Esophagus mucosa (tissue), 1 donor: ENCODE measurements at regions not wholly inside any gene's neighbourhood (a gene's known extent, or its start where the extent isn't known, plus 50 kb on each side); places are given as distances from the start of the nearest gene placed in this dataset.
"Not testable (repeated sequence)": the region's sequence is repeated elsewhere in the genome, so short reads cannot be mapped to it uniquely, and the experiment has no call there.

Experiments used
- ATAC-seq: fragments of 200-7000 bp; cut with Tn5 transposase; one replicate; pipeline ENCODE4 v1.9.1; 2020
- donor health status: DM: yes; HTN: yes; CAD: no.

DNA sequence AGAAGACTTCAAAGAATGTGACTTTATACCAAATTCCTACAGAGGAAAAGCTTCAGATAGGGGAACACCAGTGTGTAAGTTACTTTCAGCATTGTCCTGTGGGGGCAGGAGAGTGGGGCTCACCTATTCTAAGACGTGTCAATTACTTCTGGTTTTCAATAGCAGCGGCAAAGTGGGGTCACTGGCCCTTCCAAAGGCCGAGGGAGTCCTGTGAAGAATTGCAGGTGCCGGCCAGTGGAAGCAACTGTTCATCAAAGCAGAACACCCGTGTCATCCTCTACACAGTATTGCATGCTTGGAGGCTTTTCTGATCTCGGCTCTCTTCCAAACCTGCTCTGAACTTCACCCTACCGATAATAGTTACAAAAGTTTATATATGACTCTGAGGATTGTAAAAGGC lies 1176.5 kb upstream of the TMEFF2 start:
- ATAC-seq, result no peak

DNA sequence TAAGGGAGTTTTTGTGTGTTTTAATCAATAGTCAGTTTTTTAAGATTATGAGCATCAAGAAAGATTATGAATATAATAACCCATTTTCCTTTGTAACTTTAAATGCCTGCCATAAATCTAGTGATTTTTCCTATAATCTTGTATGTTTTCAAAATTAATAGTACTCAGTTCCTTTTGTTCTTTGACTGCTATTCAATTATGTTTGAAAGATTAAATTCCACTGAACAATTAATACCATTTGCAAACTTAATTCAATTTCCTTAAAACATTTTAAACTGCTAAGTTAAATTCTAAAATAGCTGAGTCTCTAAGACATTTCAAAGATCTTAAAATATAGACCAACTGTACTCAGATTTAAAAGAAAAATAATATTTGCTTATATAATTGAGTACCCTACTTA lies 1173.9 kb upstream of the TMEFF2 start:
- ATAC-seq, result no peak

DNA sequence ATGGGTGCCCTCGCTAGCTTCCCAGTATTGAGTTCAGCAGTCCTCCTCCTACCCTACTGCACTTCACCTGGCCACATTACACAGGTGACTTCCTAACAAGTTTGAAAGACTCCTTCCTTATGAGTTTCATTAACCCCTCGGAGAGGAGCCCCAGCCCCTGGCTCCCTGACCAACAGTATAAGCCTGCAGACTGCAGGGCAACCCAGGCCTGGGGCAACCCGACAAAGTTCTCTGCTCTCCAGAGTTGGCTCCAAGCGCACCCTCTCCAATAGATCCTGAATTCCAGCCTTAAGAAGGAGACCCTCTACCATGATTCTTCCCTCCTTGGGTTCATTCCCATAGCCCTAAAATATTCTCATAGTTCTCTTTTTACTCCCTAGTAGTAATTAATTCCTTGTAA lies 1162.8 kb upstream of the TMEFF2 start:
- ATAC-seq, result no peak

DNA sequence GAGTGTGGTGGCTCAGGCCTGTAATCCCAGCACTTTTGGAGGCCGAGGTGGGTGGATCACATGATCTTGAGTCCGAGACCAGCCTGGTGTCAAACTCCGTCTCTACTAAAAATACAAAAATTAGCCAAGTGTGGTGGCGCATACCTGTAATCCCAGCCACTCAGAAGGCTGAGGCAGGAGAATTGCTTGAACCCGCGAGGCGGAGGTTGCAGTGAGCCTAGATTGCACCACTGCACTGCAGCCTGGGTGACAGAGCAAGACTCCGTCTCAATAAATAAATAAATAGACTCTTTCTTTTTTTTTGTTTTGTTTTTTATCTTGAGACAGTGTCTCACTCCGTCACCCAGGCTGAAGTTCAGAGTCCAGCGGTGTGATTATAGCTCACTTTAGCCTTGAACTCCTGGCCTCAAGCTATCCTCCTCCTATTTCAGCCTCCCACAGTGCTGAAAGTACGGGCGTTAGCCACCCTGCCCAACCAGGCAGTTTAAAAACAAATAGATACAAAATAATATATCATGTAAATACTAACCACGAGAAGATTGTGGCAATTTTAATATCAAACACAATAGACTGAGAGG lies 1158.0 kb upstream of the TMEFF2 start:
- not testable (repeated sequence) for ATAC-seq

DNA sequence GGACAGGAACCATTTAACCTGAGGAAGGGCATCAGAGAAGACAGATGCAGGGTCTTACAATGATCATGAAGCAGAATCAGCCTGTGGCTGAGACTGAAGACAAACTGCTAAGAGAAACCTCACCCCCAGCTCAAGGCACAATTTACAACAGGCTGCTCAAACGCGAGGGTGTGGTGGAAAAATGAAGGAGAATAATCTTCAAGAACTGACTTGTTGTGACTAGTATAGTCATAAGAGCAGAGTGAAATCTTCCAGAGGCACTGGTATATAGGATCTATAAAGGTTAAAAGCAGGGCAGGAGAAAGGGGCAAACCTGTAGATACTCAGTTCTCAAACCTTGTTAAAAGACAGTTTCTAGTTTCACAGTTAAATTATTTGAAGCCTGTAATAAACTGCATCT lies 1155.8 kb upstream of the TMEFF2 start:
- peak; percentile 58 for ATAC-seq

DNA sequence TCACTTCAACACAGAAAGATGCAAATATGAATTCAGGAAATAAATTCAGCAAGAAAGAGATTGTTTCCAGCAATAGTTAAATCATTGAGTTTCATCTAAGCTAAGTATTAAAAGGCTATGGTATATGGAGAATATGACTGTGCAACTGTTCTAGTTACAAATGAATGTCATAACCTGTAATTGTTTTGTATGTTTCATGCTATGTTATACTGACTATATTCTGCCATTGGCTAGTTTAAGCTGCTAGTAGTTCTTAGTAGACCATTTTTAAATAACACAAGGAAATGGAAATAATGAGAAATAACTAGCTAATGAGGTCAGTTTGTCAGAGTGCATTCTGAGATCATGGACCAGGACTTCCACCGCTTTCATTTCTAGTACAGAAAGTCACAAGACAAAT lies 1154.9 kb upstream of the TMEFF2 start:
- ATAC-seq, result no peak

DNA sequence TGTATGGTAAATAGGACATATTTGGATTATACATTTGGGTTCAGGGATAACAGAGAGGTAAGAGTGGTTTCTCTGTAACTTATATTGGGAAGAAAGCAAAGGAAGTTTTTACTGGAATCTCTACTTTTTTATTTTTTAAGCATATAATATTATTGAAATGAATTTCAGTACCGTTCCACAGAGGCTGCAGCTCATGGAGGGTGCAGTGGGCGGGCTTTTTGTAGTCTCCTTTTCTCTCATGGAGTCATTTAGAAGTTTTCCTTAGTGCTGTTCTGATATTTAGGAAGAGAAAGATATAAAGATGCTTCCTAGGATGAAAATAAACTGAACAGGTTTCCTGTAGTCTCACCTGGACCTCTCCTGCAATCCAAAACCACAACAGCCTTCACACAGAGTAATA lies 1153.3 kb upstream of the TMEFF2 start:
- no peak for ATAC-seq

DNA sequence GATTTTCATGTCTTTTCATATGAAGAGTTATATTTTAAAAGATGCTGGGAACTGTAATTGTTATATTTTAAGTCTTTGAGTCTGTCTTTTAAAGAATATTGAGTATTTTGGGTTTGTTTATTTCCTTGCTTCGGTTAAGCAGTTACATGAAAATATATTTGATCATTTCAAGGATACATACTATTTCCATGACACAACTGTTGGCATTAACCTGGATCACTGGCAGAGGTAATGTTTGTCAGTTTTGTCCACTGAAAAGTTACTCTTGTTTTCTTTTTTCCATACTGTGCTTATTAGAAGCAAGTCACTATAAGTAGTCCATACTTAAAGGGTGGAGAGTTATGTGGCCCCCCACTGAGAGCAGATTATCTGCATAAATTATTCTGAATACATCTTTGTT lies 1142.0 kb upstream of the TMEFF2 start:
- ATAC-seq, result no peak

DNA sequence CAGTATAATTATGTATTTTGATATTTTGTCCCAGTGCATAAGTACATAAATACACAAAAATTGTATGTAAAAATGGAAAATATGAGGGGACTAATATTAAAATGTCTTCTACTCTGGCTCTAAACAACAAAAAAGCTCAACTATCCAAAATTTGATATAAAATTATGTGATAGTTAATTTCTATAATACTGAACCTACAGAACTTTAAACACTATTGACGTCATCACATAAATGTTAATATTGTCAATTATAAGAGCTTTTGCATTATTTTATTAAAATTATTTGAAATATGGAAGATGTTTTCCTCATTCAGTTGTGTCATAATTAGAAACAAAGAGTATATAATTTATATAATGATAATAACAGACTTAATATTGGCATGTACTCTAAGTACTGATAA lies 1139.7 kb upstream of the TMEFF2 start:
- no peak for ATAC-seq

DNA sequence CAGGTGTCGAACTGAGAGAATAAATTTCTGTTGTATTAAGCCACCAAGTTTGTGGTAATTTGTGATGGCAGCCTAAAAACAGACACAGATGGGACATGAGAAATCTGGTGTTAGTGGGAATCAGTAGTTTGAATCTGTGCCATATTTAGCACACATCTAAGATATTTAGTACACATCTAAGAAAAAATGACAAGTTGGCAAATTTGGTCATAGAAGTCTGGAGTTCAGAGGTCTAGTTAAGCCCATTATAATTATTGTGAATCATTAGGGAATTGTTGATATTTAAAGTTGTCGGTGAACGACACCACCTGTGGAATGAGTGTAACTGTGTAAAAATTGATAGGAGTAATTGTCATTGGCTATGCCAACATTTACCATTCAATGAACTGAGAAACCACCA lies 1138.8 kb upstream of the TMEFF2 start:
- ATAC-seq, result no peak

DNA sequence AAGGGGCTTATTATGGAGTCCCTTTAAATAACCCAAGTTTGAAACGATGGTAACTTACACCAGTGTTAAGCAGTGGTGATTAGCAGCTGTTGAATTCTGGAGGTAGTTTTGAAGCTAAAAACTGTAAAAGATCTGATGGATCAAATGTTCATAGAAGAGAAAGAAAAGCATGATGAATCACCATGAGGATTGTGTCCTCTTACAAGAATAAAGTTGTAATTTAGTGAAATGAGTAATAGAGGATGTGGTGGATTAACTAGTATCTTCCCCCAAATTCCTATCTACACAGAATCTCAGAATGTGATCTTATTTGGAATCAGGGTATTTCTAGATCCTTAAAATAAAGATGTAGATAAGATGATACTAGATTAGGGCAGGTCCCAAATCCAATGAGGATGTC lies 1138.2 kb upstream of the TMEFF2 start:
- no peak for ATAC-seq

DNA sequence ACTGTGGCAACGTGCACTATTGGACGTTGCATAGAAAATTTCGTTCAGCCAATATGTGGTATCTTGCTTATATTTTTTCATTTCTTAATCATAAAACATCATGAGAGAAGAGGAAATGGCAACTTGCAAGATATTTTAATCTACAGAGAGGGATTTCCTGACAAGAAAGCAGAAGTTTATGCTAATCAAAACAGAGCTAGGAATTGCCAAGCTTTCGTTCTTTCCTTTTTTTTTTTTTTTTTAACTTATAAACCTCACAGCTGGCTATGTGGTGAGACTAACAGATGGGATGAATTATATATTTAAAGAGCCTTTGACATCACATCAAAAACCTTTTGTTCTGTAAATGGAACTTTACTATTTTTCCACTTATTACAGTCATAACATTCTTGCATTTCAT lies 1136.9 kb upstream of the TMEFF2 start:
- no peak for ATAC-seq

DNA sequence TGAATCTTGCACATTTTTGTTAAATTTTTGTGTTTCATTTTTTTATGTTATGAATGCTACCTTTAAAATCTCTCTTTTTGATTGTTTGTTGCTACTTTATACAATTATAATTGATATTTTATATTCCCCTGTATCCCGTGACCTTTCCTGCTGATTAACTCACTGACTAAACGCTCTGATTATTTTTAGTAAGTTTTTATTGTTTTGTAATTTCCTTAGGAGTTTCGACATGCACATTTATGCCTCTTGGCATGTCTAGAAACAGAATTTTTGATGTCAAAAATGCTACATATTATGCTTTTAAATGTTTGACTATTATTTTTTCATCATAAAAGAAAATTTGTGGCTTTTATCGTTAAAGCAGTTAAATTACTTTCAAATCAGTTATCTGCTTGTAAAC lies 1131.6 kb upstream of the TMEFF2 start:
- ATAC-seq, result no peak

DNA sequence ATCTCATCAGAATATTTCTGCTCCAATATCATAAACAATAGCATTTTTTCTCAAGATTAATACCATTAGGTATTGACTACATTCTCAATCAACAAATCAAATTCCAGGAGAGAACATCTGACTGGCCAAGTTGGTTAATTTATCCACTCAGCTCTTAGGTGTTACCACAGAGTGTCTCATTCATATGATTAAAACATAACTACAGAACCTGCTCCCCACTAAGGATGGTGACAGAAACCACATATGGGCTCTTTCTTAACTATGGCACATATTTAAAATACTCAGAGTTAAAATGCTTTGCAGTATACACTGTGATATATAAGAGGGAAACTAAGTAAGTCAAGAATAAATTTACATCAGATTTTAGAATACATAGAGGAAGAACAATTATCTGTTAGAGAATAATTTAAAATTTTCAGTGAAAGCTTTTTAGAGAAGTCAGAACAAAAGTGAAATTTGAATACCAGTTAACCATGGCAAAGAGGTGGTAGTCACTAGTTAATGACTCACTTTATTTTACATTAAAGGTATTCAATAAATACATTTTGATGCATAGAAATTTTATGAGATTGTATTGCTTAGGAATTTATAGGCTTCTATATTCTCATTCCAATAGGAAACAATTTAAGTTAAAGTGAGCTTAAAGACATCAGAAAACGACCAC lies 1120.8 kb upstream of the TMEFF2 start:
- no peak for ATAC-seq

DNA sequence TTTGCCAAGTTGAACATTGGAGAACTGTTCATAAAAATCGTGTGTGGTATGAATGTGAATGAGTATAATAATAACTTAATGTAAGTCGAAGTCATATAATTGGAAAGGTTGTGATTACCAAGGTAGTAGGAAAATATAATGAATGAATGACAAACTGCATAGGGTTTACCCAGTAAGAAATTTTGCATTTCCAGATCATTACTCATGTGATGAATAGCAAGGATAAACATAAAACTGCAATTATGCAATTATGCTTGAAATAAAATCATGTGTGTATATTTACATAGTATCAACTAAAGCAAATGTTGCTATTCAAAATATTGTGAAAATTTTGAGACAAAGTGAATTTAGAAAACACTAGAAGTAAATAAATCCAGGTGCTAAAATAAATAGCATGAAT lies 1108.7 kb upstream of the TMEFF2 start:
- no peak for ATAC-seq

DNA sequence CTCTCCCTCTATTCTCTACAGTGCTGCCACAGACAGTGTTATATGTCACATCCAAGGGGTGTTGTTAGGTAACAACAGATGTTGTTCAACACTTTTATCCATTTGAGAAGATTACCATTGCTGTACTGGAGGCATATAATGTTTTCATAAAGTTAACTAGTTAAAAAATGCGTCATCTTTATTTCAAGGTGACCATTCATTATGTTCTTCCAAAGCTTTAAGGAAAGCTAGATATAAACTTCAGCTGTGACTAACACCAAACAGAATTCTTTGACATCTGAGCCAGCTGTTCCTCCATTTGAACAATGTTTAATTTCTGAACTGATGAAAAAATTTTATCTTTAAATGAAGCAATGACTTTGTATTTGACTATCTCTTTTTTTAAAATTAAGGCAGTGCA lies 1099.6 kb upstream of the TMEFF2 start:
- no peak for ATAC-seq

DNA sequence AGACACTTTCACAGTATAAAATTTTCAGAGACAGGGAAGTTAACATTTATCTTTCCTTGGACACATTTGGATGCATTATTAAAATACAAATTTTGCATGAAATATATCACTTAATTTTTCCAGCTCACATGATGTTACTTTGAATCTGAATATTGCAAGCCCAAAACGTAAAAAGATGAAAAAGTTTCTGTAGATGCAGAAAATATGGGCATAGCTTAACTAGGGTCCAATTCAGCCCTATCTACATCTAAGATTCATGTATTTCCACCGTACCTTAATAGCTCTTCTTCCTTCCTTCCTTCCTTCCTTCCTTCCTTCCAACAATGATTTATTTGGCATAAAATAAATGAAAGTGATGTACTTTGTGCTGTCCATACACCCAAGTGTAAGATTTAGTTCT lies 1084.6 kb upstream of the TMEFF2 start:
- no peak for ATAC-seq

DNA sequence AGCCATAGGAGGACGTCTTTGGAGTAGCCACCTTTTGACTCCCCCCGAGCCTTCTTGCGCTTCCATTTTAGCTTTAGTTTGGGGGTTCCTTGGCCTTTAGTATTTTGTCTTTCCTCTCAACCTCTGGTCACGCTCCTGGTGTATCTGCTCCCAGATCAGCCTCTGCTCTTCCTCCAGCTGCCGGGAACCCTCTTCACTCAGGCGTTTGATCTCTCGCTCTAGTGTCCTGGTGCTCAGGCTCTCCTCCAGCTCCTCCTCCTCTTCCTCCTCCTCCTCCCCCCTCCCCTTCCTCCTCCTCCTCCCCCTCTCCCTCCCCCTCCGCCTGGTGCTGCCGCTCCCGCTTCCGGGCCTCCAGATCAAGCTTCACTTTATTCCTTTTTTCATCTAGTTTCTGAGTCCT lies 1082.3 kb upstream of the TMEFF2 start:
- no peak for ATAC-seq

DNA sequence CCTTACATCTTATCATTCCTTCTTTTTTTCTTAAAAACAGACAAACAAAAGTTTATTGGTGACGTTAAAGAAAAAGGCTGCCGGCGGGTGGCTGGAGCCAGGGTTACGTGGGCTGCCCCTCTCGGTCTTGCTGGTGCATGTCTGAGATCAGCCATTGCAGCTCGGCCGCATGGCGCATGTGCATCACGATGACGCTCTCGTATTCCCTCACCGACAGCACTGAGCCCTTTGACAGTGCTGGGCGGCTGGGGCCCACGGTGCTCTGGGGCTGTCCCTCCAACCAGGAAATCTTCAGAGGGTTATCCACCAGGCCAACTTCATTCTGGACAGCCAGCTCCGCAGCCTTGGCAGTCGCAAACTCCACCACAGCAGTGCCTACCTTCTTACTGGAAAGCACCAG lies 1081.8 kb upstream of the TMEFF2 start:
- no peak for ATAC-seq

DNA sequence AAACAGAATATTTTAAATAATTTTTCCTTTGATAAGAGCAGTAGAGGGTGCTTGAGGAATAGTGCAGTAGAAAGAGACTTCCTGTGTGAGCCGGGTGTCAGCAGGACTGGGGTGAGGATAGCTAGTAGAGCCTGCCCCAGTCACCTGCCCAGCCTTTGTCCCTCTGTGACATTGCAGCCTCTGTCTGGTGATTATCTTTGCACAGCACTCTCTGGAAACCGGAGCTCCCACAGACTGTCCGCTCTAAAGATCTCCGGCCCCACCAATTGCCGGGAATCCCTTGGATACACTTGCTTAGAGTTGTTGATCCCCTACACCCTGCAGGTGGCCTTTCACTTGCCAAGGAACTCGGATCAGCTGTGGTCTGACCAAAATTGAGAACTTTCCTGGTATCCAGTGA lies 1081.3 kb upstream of the TMEFF2 start:
- ATAC-seq, result no peak

DNA sequence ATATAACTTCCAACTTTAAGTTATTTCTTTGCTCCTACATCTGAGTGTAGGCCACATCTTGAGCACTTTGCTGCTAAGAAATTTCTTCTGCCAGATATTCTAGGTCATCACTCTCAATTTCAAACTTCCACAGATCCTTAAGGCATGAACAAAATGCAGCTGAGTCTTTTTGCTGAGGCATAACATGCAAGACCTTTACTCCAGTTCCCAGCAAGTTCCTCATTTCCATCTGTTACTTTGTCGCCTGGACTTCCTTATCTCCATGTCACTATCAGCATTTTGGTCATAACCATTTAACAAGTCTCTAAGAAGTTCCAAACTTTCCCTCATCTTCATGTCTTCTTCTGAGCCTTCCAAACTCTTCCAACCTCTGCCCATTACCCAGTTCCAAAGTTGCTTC lies 1077.3 kb upstream of the TMEFF2 start:
- no peak for ATAC-seq

DNA sequence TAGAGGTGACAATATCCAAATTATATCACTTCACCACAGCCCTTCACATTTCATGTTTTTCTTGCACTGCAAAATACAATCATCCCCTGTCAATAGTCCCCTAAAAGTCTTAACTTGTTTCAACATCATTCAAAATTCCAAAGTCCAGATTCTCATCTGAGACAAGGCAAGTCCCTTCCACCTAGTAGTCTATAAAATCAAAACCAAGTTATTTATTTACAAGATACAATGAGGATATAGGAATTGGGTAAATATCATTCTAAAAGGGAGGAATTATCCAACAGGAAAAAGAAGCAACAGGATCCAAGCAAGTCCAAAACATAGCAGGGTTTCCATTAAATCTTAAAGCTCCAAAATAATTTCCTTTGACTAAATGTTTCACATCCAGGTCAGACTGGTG lies 1076.1 kb upstream of the TMEFF2 start:
- no peak for ATAC-seq

DNA sequence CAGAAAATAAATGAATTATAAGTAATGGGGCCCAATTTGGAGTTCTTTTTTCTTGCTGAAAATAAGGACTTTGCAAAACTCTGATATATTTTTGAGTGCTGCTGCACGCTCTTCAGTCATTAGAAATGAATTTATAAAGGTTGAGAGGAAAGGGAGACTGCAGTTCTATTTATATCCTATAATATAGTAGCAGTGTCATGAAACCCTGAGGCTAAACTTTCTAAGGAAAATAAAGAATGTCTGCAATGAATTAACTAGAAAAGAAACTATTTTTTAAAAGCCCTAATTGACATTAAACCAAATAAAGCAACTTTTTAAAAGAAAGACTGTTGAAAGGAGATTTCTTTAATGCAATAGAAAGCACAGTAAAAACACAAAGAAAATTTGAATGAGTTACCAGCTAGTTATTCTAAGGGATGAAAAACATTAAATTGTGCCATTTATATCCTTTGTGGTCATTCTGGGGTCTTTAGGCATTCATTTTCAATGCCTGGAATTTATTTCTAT lies 1072.8 kb upstream of the TMEFF2 start:
- no peak for ATAC-seq

DNA sequence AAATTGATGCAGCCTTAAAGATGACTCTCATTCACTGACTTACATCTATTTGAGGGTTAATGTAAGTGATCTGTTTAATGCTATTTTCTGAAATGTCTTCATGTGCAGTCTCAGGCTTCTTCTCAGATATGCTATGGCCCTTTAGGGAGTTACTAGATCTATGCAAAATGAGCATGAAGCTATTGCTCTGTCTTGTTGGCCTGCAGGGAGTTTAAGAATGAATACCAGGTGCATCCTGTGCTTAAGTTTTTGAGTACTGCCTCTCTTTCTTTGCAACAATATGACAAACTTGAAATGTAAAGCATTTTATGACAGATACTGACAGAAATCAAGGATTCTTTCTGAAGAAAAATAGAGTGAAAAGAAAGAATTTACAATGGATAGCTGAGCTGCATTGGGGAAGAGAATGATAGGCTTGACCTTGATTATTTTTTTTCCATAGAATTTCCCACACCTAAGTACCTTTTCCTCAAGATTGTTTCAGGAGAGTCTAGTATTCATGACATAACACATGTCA lies 1058.3 kb upstream of the TMEFF2 start:
- ATAC-seq, result no peak

DNA sequence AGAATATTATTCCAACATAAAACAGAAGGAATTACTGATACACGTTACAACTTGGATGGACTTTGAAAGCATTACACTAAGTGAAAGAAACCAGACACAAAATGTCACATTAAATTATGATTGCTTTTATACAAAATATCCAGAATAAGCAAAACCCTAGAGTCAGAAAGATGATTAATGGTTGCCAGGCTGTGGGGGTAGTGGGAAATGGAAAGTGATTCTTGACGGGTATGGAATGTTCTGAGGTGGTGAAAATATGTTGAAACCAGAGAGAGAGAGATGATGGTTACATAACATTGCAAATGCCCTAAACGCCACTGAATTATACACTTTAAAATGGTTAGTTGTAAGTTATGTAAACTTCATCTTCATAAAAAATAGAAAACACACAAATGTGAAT lies 1057.2 kb upstream of the TMEFF2 start:
- ATAC-seq, result no peak
